ENCODE measurements at regions not wholly inside any gene's neighbourhood (a gene's known extent, or its start where the extent isn't known, plus 50 kb on each side); places are given as distances from the start of the nearest gene placed in this dataset.

DNA sequence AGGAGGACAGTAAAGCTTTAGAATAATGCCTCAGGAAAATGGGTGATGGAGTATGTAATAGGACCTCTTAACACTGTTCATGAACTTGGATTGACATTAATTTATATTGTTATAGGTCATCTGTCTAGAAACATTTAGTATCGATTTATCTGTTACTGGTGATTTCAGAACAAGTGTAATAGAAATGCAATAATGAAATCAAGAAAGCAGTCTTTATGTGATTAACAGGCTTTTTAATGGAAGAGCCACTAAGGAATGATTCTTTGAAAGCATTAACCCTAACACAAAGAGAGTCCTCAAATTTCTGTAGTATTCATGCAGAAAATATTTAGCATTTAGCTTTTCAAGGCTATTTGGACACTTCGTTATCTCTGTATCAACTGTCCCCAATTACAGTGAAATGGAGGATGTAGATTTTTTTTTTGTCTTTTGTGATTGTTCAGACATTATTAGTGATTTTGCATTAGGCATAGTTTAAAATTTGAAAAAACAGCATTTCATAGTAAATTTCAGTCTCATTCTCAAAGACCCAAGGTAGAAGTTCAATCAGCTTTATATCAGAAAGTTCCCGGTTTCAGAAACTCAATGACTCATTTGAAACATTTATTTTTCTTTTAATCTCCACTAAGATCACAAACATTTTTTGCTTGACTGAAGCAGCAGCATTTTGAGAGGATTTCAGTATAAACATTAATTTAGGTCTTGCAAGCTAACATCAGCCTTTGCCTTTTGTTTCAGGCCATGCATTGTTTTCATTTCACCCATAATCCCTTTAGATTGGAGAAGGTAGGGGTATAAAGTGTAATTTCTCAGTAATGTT, 56.3 kb downstream of the AGTR2 start:
- DNase-seq (ENCODE audit: low read depth in 2 of 2): no peak

DNA sequence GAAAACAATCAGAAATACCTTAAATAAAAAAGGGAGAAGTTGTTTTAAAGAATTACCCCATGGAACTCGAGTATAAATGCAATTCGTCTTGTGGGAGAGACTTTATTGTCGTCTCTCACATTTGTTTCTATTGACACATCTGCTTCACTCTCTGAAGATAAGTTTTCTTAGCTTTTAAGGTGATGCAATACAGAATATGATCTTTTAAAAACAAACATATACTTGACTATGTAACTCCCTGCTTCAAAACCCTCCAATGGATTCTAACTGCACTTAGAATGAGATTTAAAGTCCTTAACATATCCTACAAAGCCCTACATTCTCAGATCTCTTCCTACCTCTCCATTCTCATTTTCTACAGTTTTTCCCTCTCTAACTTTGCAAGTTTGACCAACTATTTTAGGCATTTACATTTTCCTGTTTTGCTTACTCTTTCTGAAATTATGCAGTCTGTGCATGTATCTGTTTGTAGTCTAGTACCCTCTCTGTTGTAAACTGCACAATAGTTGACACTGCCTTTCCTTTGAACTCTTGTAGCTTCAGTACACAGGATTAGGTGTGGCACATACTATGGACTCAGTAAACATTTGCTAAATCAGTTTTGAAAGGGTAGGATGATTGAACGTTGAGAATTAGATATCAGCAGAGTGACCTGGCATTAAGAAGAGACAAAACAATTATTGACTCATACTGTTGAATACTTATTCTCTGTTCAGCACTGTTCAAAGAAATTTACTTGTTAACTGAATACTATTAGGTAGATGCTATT, 59.8 kb downstream of the AGTR2 start:
- no peak for DNase-seq (ENCODE audit: low read depth in 2 of 2)

DNA sequence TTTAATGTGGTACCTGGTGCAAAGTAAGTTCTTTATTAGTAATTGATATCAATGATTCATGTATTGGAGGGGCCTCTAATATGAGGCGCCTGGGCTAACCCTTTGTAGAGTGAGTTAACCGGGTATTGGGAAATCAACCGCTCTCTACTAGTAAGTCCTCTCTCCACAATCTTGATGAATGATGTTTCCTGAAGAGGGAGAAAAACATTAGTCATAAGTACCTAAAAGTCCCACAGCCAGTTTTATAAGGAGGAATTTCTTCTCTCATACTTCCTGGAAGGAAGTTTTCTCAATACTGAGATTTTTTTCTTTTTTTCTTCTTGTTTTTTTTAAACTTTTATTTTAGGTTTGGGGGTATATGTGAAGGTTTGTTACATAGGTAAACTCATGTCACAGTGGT, 62.3 kb downstream of the AGTR2 start:
- peak; percentile 6 to 15 for DNase-seq (ENCODE audit: low read depth in 2 of 2)

DNA sequence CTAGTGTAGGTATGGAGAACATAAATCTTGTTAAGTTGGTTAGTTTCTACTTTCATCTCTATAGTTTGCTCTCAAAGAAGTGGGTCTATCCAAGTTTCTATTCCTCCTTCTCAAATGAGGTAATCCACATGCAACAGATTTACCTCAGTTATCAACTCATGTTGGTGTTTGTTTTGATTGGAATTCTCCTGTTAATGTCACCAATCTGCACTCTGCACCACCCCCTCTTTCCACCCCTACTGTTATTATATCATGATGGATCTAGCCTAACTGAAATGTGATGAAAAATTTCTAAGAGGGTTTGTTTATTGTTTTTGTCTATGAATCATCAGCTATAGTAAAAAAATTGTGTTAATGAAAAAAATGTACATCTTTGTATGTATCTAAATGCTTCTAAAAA, 66.1 kb downstream of the AGTR2 start:
- DNase-seq (ENCODE audit: low read depth in 2 of 2): no peak

DNA sequence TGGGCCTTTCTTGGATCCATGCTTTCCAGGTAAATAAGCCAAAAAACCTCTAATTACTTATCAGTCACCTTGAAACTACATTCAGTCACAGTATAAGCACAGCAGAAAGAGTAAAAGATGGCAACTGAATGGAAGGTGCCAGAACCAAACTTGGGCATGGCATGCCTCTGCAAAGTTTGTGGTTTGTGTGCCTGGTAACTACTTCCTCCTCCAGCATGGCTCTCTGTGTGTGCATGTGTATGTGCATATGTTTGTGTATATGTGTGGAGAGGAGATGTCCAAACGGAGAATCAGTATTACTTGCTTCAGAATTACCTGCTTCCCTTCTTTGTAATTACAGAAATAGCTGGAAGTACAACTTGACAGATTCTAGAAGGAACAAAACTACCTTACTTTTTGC, 67.5 kb downstream of the AGTR2 start:
- no peak for DNase-seq (ENCODE audit: low read depth in 2 of 2)

DNA sequence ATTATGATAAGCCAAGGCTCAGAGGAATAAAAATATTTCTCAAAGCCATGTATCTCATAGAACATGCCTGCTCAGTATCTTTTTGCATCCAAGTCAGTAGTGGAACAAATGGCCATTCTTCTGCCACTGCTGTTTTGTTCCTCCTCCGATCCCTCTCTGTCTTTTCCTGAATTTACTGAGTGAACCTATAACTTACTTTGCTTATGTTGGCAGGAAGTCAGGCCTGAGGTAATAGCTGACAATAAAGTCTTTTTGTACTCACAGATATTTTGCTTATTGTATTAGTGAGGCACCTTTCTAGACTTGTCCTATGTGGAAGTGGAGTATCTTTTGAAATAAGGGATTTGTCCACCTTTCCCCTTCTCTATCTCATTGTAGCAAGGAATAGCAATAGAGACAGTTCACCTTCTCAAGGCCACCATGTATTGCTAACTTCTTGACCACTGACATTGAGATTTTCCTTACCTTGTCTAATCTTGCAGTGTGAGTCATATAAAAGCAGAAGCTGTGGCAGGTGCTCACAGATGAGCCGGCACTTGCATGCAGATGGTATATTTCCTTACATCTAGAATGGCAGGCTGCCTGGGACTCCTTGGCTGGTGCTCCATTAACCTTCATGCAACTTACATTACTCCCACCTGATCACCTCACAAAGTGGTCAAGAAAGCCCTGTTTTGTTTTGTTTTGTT, 68.2 kb downstream of the AGTR2 start:
- no peak for DNase-seq (ENCODE audit: low read depth in 2 of 2)

DNA sequence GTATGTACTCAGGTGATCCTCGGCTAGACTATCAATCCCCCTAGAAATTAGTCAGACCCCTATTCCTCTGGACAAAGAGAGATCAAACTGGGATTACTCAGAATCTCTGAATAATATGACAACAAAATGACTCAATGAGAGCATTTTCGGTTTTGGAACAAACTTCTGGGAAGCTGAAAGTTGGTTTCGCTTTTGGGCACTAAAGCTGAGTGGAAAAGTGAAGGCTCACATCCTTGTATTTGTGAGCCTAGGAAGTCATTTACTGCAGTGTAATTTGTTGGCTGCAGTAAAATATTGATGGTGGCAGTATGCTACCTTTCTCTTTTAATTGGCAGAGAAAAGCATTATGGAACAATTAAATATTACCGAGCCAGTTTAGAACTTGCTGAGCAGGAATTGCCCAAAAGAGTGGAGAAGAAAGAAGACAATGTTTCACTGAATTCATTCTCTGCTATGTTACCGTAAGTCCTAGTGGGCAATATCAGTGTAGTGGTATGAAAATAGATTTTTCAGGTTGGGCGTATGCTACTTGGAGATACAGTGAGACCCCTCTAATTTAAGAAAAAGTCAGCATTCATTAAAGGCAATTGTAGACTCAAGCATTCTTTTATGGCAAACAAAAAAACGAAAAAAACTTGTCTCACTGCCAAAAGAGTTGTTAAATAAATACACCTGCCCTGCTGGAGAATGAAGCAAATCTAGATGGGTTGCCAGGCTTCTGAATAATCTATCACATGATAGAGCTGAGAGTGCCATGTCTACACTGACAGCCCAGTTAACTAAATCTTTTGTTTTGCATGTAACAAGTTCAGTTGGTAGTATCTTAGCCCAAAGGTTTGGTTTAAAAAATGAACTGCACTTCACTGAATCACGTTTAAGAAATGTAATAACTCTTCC, 69.6 kb downstream of the AGTR2 start:
- no peak for DNase-seq (ENCODE audit: low read depth in 2 of 2)

DNA sequence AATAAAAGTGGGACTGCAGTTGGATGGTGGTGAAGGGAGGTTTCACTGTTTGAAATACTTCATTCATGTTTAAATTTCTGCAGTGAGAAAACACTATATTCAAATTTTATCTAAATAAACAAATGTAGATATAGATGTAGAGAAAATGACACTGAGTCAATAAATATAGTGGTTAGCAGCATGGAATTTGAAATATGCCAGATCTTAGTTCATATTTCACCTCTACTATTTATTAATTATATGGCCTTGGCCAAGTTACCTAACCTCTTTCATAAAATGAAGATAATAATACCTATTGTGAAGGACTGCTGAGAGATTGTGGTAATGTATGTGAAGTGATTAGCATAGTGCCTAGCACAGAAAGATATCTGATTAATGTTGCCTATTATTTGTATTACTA, 70.5 kb downstream of the AGTR2 start:
- DNase-seq (ENCODE audit: low read depth in 2 of 2): no peak

DNA sequence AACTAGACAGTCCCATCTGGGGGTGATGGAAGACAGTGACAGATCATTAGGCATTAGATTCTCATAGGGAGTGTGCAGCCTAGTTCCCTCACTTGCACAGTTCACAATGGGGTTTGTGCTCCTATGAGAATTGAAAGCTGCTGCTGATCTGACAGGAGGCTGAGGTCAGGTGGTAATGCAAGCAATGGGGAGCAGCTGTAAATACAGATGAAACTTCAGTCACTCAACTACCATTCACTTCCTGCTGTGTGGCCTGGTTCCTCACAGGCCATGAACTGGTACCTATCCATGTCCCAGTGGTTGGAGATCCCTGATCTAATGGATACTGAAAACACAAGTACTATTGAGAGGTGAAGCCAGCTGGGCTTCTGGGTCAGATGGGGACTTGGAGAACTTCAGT, 72.5 kb downstream of the AGTR2 start:
- no peak for DNase-seq (ENCODE audit: low read depth in 2 of 2)

DNA sequence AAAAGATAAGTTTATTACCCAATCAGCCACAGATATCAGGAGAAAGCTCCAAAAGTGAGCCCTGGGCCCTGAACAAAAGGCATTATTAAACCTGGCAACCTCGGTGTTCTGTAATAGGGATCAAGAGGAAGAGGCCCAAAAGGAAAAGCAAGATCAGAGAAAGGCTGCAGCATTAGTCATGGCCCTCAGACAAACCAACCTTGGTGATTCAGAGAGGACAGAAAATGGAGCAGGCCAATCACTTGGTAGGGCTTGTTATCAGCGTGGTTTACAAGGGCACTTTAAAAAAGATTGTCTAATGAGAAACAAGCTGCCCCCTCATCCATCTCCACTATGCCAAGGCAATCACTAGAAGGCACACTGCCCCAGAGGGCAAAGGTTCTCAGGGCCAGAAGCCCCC, 75.7 kb downstream of the AGTR2 start:
- no peak for DNase-seq (ENCODE audit: low read depth in 2 of 2)

DNA sequence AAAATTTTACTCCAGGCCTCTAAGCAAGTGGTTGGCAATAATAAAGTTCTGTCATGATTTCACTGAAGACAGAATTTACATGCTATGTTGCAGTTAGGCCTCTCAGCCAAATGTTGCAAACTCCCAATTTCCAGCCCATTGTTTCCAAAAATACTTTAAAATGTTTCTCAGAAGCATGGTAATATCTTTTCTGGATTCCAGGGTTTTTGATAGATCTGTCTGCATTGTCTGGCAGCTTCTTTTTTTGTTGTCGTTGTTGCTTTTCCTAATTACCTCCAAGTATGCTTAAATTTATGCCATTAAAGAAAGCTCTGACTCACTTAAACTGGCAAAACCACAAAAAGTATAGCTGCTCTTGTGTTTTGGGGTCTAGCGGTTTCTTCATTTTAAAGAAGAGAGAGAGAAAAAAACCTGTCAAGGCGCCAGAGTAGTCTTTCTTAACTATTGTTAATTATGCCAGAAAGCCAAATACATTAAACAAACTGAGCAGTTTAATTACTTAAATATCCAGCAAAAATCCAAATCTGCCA, 97.0 kb downstream of the AGTR2 start:
- DNase-seq (ENCODE audit: low read depth in 2 of 2): no peak

DNA sequence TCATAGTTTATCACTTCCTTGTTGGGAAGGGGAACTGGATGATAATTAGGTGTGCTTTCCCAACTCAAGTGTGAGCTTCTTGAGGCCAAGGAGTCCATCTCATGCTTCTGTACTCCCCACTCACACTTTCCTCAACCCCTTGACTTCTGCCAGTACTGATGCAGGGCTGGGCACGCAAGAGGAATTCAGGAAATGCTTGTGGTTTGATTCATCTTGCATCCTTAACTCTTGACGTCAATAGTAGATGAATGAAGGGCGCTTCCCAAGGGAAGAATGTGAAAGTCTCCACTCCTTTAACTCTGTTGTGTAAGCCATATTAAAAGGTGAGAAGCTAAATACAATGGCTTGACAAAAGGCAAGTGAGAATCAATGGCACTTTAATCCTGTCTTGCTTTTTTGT, 101.8 kb downstream of the AGTR2 start:
- DNase-seq (ENCODE audit: low read depth in 2 of 2): peak; percentile 47 to 52

DNA sequence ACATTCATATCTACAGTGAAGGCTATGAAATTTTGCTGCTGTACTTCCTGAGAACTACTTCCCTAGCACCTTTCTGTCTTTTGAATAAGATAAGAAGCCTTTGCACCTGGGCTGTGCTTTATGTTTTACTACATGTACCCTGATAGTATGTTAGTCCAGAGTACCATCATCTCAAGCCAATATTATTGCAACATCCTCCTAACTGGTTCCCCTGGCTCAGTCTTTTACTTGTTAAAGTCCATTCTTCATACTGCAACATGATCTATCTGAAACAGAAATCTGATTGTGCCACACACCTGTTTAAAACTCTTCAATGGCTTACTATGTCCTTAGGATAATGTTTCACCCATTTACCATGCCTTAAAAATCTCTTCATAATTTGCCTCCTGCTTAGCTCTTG, 102.3 kb downstream of the AGTR2 start:
- no peak for DNase-seq (ENCODE audit: low read depth in 2 of 2)

DNA sequence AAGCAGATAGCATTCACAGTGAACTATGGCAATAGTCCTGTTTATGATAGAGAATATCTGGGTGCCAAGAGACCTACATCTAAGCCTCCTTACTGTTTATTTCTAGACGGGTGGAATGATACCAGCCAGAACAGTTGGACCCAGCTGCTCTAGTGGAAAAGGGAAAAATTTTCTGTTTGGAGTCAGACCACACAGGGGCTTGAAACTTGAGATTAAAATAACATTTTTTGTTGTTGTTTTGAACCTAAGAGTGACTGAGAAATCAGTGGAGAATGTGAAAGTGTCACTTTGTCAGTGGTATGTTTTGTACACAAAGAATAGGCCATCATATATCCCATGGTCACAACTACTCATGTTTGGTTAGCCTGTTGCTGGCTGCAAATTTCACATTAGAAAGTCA, 105.7 kb downstream of the AGTR2 start:
- no peak for DNase-seq (ENCODE audit: low read depth in 2 of 2)

DNA sequence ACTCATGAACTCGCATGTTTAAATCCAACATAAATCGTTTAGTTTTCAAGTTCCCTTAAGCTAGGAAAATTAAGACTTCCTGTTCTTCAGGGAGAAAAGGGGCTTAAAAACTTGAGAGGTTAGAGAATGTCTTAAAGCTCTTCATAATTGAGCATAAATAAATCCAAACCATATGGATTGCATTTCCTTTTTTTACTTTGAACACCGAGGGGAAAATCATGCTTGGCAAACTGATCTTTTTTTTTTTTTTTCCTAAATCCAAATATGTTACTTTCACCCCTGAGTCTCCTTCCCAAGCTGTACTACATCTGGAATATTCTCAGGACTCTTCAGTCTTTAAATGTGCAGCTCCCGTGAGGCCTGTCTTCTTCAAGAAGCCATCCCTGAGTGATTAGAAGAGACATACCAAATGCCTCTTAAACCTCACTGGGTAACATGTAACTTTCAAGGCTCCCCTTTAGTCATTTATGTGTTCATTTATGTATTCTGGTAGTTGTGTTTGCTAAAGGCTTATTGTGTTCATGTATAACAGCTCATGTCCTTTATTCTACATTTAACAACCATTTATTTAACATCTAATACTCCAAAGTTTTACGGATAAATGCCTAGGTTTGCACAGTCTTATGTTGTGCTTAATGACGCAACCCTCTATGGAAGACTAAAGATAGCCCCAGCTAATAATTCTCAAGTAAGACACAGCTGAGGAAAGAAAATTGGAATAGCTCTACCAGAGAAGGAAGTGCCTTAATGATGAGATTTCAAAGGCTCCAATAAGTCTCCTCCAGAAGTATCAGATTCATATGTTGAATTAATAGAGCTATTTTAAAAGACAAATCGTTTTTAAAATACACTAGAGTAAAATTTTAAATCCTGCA, 107.0 kb downstream of the AGTR2 start:
- no peak for DNase-seq (ENCODE audit: low read depth in 2 of 2)

DNA sequence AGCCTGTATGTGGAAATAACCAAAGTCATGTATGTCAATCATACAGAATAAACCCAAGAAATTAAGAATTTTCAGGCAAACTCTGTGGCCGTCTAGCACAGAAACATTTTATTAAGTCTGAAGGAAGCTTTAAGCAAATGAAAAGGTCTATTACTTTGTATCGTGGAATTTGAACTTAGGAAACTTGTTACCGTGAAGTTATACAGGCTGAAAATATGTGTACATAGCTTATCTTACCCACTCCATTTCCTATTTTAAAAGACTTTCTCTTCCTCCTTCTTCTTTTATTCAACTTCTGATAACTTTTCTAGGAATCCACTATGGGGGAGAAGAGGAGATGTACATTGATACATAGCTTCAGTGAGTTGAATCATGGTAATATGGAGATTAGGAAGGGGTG, 108.3 kb downstream of the AGTR2 start:
- DNase-seq (ENCODE audit: low read depth in 2 of 2): no peak

DNA sequence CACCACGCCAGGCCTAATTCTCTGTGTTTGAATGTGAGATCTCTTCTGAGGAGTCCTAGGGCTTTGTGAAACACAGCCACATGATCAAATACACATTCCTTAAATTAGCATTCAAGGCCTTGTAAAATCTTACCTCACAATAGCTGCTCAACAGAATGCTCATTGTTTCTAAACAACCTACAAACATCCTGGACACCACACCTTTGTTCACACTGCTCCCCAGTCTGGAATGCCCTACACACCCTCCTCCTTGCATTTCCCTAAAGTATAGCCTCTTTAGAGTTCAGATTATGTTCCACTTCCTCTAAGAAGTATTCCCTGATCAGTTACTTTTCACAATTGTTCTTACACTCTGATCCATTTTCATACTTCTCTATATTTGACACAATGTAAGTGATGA, 110.6 kb downstream of the AGTR2 start:
- DNase-seq (ENCODE audit: low read depth in 2 of 2): no peak

DNA sequence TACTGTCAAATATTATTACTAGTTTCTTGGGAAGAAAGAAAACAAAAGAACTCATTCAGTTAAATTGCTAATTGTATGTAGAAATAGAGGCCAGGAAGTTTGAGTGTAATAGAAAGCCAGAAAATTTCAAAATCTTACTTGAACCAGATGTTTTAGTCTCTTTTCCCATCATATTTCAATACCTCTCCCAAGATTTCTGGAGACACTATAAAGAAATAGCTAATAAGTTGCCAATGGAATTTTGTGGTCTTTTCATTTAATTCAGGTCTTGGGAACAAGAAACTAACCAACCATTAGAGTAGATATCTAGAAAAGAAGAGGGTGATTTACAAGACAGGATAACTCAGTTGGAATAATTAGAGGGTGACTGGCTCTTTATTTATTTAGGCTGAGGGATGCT, 112.2 kb downstream of the AGTR2 start:
- no peak for DNase-seq (ENCODE audit: low read depth in 2 of 2)

DNA sequence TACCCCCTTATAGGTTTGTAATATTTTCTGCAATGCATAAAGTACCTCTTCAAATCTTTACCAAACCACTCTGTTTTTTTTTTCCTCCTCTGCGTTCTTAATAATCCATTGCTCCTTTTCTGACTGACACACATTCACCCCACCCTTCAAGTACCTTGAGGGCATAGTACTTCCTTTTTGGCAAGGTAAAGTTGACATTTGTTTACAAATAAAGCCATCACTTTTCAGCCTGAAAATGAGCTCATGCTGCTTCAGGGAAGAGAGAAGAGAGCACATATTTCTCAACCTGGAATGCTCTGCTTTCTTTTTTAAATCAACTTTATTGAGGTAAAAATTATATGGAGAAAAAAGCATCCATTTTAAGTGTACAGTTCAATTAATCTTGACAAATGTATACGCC, 113.9 kb downstream of the AGTR2 start:
- no peak for DNase-seq (ENCODE audit: low read depth in 2 of 2)

DNA sequence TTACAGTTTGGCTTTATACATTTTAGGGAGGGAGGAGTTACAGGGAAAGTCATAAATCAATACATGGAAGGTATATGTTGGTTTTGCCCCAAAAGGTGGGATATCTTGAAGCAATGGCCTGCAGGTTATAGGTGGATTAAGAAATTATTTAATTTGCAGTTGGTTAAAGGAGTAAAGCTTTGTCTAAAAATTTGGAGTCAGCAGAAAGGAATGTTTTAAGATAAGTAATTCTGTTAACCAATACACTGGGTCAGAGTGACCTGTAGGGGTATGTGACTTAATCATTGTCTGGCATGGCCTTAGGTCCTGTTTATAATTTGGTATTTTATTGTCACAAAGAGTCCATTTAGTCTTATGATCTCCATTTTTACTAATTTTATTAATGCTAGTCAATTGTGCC, 115.0 kb downstream of the AGTR2 start:
- no peak for DNase-seq (ENCODE audit: low read depth in 2 of 2)

DNA sequence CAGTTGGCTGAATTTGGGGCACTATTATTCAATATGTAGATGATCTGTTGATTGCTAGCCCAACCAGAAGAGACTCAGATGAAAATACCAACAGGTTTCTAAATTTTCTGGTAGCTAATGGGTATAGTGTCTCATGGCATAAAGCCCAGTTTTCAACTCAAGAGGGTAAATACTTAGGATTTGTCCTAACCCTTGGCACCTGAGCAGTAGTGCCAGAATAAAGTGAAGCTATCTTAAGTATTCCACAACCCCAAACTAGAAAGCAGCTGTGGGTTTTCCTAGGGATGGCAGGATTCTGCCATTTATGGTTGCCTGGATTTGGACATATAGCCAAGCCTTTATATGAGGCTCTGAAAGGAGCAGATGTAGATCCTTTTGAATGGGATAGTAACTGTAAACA, 119.0 kb downstream of the AGTR2 start:
- DNase-seq (ENCODE audit: low read depth in 2 of 2): no peak
